Suppressor macrophage treated with lipopolysaccharide for 1 hour (primary cell): ENCODE measurements at regions not wholly inside any gene's neighbourhood (a gene's known extent, or its start where the extent isn't known, plus 50 kb on each side); places are given as distances from the start of the nearest gene placed in this dataset.
"Not testable (repeated sequence)": the region's sequence is repeated elsewhere in the genome, so short reads cannot be mapped to it uniquely, and the experiment has no call there.

ENCODE experiments used
- DNase-seq, 3 donors: peaks; one replicate each; pipeline ENCODE4 v3.0.0-alpha.2; 2020 to 2022

DNA sequence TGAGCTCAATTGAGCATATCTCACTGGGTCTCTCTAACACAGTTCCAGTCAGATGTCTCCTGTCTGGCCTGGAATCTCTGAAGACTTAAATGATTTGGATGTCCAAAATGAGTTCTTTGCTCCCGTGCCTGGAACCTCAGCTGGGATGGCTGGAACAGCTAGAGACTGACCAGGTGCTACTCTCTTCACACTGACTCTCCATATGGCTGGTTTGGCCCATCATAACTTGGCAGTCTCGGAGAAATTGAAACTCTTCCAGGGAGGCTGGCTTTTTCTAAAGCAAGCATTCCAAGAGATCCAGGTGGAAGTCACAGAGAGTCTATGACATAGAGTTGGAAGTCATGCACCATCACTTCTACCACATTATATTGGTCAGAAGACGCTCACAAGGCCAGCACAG is 129.6 kb upstream of the NOL4 start:
- DNase-seq = no peak

DNA sequence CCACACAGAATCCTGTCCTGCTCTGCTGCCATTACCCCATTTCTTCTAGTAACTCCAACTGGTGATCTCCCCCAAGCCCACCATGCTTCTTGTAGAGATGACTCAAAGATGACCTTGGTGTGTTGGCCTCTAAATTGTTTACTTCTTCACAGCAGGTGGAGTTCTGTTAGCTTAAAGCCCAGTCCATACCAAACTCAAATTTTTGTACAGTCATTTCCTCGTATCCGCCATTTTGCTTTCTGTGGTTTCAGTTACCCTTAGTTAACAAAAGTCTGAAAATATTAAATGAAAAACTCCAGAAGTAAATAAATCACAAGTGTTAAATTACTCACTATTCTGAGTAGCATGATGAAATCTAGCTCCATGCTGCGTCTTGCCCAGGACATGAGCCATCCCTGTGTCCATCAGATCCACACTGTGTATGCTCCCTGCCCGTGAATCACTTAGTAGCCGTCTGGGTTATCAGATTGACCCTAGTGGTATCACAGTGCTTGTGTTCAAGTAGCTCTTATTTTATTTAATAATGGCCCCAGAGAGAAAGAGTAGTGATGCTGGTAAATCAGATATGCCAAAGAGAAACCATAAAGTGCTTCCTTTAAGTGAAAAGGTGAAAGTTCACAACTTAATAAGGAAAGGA is 133.3 kb upstream of the NOL4 start:
- no peak for DNase-seq

DNA sequence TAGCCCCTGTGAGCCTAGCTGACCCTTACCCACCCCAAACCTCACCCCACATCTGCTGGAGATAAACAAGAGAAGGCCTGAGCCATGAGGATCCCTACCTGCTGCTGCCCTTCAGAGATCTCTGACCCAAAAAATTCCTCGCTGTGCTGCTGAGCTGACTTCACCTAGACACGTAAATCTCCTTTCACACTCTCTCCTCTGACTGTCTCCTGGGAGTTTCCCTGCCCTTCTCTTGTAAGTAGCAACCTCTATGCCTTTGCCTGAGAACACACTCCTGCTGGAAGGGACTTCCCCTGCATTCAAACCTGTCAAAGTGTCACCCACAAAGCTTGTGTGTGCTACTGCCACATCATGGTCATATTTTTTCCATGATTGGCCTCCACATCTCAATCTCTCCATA is 134.2 kb upstream of the NOL4 start:
- no peak for DNase-seq

DNA sequence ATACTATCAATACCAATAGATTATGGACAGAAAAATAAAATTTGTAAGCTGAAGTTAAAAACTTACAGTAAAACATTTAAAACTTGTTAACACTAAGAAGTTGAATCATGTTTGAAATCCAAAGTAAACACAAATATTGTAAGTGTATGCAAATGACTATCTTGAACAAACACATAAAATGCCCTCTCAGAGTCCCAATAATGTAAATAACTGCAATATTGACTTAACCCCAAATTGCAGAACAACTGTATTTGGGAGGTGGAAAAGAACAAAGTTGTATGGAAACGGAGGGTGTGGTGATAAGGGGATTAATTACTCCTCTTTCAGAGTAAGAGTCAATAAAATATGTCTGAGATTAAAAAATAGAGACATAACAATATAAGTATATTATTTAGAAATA is 140.0 kb upstream of the NOL4 start:
- DNase-seq = no peak

DNA sequence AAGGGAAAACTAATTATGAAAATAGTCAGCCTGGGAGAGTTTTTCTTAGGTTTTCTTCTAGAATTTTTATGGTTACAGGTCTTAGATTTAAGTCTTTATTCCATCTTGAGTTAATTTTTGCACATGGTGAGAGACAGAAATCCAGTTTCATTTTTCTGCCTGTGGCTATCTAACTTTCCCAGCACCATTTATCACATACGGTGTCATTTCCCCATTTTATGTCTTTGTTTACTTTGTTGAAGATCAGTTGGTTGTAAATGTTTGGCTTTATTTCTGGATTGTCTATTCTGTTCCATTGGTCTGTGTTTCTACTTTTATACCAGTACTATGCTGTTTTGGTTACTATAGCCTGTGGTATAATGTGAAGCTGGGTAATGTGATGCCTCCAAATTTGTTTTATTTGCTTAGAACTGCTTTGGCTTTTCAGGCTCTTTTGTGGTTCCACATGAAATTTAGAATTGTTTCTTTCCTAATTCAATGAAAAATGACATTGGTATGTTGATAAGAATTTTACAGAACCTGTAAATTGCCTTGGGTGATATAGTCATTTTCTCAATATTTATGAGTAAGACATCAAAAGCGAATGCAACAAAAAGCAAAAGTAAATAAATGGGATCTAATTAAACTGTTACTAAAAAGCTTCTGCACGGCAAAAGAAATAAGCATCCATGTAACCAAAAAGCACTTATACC is 146.1 kb upstream of the NOL4 start:
- no peak for DNase-seq

DNA sequence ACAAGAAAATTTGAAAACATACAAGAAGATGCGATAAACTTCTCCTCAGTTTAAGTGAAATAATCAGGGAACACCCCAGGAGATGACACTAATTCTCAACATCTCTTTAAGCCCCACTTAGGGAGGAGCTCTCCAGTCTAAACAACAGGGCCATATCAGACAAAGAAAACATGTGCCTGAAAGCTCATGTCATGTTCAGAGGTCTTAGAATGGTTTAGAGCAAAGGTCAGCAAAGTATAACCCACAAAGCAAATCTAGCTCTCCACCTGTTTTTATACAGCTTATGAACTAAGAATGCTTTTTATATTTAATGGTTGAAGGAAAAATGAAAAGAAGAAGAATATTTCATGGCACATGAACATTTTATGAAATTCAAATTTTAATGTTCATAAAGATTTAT is 155.6 kb upstream of the NOL4 start:
- no peak for DNase-seq

DNA sequence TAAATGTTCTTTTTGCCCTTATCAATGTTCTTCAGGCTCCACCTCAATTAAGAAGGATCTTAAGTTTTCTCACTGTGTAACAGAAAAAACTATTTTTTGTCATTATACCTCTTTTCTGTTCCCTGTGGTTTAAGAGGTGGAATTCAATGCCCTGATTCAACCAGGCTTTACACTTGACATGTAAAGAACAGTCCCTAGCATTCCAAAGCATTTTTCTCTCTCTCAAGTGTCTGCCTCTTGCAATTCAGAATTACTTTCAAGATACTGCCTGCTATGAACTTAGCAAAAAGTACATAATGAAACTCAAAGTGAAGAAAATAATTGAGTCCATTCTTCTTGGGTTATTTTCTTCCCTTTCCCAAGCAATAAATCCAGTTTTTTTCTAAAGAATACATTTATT is 160.6 kb upstream of the NOL4 start:
- no peak for DNase-seq

DNA sequence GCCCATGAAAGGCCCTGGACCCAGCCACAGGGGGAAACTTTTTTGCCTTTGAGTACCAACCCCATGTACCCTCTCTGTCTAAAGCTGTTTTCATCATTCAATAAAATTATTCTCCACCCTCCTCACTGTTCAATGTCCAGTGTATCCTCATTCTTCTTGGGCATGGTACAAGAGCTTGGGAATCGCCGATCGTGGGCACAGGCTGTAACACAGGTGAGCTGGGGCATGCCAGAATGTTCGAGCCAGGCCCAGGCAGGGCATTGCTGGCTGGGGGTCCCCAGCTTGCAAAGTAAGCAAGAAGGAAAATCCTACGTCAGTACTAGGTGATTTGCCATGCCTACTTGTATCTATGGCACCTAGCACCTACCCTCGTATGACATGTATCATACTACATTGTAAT is 162.1 kb upstream of the NOL4 start:
- no peak for DNase-seq

DNA sequence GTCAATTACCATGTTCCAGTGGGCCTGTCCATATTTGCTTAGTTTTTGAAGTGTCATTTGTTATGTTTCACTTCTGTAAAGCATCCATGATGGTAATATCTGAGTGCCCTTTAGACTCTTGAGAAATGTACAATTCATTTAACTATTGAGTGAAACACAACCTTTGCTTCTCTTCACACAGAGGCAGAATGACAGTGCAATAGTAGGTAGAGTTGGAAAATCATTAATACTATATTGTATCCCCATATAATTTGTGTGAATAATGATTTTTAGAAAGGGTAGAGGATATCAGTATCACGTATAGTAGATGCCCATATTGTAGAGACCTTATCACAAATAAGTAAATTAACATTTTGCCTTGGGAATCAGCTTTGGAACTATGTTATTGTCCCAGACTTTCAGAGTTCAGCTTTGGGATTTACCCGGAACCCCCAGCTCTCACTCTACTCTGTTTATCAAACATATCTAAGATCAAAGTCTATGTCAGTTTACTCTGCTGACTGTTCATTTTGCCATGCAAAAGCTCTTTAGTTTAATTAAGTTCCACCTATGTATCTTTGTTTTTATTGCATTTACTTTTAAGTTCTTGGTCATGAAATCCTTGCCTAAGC is 172.7 kb upstream of the NOL4 start:
- DNase-seq = no peak

DNA sequence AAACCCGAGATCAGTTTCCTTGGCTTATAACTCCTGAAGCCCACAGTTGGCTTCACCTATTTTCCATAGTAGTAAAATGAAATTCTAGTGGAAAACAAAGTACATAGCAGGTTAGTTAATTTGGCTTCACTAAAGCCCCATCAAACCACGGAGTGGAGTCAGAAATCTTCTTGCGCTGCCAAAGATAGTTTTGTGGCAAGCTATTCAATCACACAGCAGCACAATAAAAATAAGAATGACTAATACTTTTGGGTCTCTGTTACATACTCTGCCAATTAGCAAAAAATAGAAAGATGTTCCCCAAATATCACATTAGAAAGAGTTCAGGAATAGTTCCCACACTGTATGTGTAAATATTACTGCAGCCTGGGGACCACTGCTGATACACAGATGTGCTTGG is 175.2 kb upstream of the NOL4 start:
- no peak for DNase-seq

DNA sequence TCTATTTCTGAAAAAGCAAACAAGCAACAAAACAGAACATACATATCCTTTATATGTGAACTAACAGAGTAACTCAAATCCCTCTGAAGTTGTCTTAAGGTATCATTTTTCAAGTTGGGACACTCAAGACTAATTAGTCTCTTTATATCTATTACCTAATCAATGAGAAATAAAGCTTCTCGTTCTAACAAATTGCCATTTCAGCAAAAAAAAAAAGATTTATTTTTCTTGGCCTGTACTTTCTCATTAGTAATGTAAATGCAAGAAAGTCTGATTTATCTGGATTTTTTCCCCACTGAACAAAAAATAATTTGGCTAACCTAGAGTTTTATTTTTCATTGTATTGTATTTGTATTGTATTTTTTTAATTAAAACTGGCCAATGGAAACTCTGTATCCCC is 176.1 kb upstream of the NOL4 start:
- no peak for DNase-seq

DNA sequence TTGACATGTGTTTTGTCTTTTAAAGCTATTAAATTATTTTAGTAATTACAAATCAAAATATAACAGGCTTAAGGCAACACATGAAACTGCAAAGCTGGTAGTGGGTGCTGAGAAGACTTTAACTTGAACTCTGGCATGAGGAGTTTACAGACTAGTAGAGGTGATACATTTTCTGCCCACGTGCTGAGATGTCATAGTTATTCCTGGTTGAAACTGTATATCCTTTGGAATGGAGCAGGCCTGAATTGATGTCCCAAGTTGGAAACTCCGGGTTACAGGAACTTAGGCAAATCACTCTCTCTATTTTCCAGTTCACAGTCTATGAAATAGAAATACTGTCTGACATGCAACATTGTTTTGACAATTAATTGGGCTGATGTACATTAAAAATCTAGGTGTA is 177.1 kb upstream of the NOL4 start:
- DNase-seq = no peak

DNA sequence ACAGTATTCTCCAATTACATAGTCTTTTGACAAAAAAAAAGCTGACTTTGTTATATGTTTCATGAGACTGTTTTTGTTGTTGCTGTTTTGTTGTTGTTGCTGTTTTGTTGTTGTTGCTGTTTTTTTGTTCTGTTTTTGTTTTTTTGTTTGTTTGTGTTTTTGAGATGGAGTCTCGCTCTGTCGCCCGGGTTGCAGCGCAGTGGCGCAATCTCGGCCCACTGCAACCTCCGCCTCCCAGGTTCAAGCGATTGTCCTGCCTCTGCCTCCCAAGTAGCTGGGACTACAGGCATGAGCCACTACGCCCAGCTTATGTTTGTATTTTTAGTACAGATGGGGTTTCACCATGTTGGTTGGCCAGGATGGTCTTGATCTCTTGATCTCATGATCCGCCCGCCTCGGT is 182.8 kb upstream of the NOL4 start:
- not testable (repeated sequence) for DNase-seq

DNA sequence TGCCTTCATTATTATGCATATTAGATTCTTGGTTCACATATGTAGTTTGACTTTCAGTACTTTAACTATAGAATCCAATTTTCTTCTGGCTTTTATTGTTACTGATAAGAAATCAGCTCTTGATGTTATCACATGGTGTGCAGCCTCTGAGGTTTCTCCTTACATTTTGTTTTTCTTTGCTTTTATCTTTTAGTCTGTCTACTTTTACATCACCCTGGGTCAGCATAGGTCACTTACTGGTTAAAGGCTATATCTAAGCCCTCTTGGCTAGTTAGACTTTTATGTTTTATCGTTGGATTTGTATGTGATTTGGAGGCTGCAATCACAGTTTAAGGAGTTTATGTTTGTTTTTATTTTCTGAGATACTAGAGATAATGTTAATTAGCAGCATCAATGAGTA is 187.2 kb upstream of the NOL4 start:
- no peak for DNase-seq

DNA sequence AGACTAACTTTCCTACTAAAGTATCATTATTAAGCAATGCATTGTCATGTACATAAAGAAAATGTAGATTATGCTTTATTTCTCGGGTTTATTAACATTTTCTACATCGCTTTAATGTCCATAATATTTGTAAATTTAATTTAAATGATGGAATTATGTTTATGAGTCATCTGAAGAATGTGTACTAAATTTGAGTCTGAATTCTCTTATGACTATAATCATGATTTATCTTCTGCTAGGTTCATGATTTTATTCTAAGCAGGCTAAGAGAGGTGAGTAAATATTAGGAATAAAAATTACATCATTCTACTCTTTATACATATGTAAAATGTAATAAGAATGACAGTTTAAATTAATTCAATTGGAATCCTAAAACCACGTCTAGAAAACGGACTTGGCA is 206.3 kb upstream of the NOL4 start:
- DNase-seq = no peak

DNA sequence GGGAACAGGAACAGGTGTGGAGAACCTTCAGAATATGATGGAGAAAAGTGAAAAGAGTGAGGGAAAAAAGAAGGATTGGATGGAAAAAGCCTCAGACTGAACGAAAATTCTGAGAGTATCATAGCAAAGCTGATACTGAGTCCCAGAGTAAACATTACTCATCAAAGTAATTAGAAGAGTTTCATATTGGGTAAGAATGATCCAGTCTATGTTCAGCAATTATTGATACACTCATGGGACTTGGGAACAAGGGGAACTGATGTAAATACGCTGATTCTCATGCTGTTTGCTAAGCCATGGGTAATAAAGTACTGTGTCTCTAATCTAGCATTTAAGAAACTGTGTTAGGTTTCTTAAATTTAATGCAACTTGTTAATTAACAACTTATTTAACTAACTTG is 219.9 kb upstream of the NOL4 start:
- DNase-seq = no peak

DNA sequence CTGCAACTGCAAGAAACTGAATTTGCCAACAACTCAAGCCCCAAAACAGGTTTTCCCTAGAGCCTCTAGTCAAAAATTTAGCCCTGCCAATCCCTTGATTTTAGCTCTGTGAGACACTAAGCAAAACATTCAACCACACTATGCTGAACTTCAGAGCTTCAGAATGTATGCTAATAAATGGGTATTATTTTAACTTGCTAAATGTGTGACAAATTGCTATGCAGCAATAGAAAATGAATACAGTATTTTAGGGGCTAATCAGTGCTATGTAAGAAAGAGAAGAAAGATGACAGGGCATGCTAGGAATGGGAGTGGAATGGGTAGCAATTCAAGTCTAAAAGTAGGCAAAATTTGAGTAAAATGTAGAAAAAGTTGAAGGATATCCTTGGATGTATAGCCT is 223.9 kb upstream of the NOL4 start:
- DNase-seq = no peak

DNA sequence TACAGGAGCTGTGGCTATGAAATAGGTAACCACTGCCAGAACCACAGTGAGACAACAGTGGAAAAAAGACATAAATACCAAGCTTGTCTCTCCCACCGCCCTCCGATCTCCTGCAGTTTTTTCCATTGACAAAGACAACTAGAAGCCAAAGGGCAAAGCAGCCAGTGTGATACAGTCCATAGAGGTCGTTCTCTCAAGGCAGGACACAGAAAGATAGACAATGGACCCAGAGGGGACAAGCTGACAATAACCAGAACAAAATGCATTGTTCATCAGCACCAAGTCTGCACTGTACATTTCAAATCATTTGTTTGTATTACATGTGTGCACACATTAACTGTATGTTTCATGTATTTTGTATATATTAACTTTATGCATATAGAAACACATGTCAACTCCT is 233.0 kb upstream of the NOL4 start:
- DNase-seq = no peak

DNA sequence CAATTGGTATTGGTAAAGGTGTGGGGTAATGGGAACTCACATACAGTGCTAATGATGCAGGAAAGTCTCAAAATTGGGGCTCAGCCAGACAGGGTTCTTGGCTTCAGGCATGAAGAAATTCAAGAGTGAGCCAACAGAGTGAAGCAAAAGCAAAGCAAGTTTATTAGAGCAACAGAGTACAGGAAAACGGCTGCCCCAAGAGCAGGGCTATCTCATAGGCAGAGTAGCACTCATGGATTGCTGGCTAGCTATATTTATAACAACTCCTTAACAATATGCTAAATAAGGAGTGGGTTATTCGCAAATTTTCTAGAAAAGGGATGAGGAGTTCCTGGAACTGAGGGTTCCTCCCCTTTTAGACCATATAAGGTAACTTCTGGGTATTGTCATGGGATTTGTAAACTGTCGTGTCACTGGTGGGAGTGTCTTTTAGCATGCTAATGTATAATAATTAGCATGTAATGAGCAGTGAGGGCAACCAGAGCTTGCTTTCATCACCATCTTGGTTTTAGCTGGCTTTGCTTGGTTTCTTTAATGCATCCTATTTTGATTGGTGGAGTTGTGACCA is 233.8 kb upstream of the NOL4 start:
- no peak for DNase-seq

DNA sequence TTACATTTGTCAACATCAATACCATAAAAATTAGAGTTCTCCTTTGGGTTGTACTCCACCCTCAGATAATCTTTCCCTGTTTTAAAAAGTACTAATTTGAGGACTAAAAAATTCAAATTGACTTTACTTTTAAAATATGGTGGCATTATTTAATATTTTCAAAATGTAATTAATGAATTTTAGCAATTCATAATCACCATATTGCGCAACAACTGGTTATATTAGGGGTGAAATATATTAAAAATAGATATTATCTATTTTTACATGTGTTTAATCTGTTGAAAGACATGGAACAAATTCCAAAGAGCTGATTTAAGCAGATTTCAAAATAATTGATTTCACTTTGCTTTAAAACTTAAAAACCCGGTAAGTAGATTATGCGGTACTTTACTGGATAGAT is 236.6 kb upstream of the NOL4 start:
- no peak for DNase-seq

DNA sequence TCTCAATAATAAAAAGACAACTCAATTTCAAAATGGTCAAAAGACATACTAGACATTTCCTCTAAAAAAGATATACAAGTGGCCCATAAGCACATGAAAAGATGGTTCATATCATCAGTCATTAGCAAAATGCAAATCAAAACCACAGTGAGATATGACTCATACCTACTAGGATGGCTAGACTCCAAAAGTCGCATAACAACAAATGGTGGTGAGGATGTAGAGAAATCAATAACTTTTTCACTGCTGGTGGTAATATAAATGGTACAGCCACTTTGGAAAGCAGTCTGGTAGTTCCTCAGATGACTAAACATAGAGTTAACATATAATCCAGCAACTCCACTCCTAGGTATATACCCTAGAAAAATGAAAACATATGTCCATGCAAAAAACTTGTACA is 242.3 kb upstream of the NOL4 start:
- DNase-seq = no peak

DNA sequence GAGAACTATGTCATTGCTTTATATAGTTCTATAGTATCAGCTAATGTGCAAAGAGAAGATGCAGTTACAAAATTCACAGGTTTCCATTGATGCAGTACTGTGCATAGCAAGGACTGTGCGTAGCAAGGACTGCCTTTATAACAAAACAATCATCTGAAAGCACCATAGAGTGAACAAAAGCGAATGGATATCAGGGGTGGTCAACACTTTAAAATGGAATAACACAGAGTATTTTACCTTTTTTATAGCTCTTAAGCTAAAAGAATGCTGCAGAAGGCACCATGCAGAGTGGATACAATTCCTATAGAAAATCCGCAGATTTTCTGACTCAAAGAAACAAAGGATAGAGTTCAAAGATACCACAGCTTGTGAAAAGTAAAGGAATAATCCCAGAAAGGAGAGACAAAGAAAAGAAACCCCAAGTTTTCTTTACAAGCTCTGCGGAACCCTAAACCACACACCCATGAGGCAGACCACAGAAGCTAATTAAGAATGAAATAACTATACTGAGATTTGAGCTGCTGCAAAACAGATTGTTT is 229.9 kb upstream of the DTNA start:
- DNase-seq = no peak

DNA sequence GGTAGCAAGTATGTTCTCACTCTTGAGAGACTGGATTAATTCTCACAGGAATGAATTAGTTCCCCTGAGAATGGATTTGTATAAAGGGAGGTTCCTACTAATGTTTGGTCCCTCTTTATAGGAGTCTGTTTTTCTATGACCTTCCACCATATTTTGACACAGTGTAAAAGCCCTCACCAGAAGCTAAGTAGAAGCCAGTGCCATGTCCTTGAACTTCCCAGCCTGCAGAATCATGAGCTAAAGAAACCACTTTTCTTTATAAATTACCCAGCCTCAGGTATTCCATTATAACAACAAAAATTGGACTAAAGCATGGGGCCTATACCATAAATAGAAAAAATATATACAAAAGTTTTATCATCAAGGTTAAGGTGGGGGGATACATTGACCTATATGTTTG is 227.9 kb upstream of the DTNA start:
- no peak for DNase-seq

DNA sequence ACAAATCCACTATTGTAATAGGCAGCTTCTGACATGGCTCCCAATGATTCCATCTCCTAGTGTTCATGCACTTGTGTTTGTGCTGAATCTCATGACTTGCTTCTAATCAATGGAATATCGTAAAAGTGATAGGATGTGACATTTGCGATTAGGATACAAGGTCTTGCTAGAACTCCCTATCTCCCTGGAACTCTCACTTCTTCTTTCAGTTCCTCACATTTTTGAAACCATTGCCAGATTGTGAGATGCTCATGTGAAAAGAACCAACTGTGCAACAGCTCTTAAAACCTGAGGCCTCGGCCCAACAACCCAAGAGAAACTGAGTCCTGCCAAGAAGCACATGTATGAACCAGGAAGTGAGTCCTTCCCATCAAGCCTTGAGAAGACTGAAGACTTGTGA is 226.9 kb upstream of the DTNA start:
- DNase-seq = no peak
